GM04504 (cell line): ENCODE measurements at regions not wholly inside any gene's neighbourhood (a gene's known extent, or its start where the extent isn't known, plus 50 kb on each side); places are given as distances from the start of the nearest gene placed in this dataset.

Source experiments
- DNase-seq: peaks from one replicate; pipeline ENCODE4 v3.0.0-alpha.2; 2012; ENCODE audit warnings: low read depth

- DNase-seq: no peak
Measured at GRCh38 chr22:47858773-47859306, 1096.4 kb downstream of the TBC1D22A start.

- no peak for DNase-seq
Measured at GRCh38 chr22:47854680-47855079, 1092.2 kb downstream of the TBC1D22A start.

DNA sequence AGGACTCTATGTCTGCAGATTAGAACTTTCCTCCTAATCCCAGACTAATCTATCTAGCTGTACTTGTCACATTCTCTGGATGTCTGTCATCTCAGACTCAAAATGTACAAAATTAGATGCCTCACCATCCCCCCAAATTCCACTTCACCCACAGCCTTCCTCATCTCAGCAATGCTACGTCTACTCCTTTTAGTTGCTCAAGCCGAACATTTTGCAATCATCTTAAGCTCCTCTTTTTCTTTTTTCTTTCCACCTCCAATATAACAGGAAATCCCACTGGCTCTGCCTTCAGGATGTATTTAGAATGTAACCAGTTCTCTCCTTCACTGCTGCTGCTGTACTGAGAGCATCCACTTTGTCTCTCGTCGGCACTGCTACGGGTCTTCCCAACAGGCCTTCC lies 1091.8 kb downstream of the TBC1D22A start:
- no peak for DNase-seq

GRCh38 chr22:47853750-47854149 lies 1091.3 kb downstream of the TBC1D22A start:
- no peak for DNase-seq

- DNase-seq: no peak
Measured at GRCh38 chr22:47851586-47851985, 1089.1 kb downstream of the TBC1D22A start.

DNA sequence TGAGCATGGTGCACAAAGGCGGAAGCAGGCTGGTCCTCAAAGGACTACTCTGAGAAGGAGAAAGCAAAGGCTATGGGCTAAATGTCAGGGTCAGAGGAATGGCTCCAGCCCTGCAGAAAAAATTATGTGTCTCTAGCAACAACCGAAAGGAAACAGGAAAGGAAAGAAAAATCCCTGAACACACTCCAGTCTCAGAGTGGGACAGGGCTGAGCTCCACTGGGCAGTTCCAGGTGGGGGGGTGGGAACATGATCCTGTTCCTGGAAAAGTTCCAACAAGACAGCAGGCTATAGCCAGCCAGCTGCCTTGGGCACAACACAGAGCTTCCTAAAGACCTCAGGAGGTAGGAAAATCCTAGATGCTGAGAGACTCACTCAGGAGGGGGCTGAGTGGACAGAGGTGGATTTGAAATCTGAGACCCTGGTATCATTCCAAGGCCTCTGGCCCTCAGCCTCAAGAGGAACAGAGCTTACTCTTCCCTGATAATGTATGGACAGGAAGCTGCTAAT lies 1088.2 kb downstream of the TBC1D22A start:
- DNase-seq: no peak

- DNase-seq: no peak
Measured at GRCh38 chr22:47849576-47849975, 1087.1 kb downstream of the TBC1D22A start.

- no peak for DNase-seq
Measured at GRCh38 chr22:47848184-47848920, 1085.9 kb downstream of the TBC1D22A start.

DNA sequence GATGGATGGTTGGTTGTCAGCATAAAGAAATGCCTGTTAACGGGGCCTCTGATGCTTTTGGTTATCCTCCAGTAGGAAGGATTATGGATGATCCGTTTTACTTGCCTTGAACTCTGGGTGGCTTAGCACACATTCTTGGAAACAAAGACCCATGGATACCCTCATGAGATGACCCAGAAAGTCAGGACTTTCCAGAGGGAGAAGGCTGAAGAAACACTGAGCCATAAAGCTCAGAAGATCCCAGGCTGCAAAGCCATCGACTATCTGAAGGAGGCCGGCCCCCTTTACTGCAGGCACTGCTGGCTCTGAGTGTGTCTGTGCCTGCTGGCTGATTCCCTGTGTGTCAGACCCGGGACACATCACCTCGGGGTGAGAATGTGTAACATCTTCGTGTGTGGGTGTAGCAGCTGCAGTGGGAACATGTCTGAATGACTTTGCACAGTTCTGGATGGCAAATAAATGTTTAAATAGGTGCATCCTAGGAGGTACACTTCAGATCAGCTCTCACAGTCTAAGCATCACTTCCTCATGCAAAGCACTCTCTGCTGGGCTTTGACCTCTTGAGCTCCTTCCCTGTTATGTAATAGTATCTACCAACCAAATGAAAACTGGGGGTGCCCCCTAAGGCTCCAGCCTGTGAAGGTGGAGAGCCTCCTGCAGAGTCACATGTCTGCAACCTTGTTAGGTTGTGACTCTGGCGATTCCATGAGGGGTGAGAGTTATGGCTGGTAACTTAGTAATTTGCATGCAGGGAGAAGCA lies 1084.9 kb downstream of the TBC1D22A start:
- DNase-seq: no peak

- DNase-seq: no peak
Measured at GRCh38 chr22:47846206-47846605, 1083.8 kb downstream of the TBC1D22A start.

GRCh38 chr22:47842119-47842518 lies 1079.7 kb downstream of the TBC1D22A start:
- no peak for DNase-seq

DNA sequence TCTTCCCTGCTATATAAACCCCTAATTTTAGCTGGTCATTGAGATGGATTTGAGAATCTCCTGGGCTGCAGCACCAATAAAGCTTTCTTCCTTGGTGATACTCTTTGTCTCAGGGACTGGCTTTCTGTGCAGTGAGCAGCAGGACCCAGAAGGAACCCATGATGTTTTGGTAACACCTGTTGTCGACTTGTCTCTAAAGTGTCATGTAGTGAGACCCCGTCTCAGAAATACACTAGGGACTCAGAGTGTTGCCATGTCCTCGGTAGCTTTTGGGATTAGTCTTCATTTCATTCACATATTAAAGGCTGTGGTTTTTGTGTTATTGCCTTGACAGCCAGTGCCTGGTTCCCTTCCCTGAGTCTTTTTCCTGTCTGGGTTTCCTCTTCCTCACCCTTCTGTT lies 1078.7 kb downstream of the TBC1D22A start:
- DNase-seq: no peak

GRCh38 chr22:47839595-47840227 lies 1077.3 kb downstream of the TBC1D22A start:
- DNase-seq: no peak

- no peak for DNase-seq
Measured at GRCh38 chr22:47837703-47838102, 1075.3 kb downstream of the TBC1D22A start.

GRCh38 chr22:47836957-47837356 lies 1074.5 kb downstream of the TBC1D22A start:
- no peak for DNase-seq

GRCh38 chr22:47835726-47836125 lies 1073.3 kb downstream of the TBC1D22A start:
- DNase-seq: peak; percentile 39

DNA sequence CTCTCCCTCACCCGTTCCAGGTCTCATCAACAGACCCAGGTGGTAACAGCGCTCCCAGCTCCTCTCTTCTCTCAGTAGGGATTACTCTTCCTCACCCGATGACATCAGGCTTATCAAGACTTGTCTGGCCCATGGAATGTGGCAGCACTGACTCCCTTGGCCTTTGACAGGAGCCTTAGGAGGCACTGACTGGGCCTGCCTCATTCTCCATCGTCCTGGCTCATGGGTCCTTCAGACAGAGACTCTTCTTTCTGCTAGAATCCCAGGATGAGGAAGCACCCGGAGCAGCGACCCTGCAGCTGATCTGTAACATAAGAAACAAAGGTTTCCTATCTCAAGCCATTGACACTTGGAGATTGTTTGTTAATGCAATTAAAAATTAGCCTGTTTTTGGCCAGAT lies 1063.6 kb downstream of the TBC1D22A start:
- DNase-seq: no peak

DNA sequence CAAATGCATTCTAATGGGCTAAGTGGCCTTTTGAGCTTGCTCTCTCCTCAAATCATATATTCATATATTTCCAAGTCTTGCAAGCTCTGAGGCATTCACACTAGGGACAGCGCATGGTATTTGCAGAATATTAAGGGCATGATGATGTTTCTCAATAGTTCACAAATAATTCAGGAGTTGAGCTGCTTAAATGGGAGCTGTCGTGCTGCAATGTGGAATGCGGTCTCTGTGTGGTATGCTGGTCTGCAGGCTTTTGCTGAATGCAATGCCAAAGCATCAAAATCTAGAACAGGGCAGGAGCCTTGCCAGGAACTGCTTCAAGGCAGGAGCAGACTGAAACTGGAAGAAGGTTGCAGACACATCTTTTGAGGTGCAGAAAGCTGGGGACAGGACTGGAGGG lies 1060.0 kb downstream of the TBC1D22A start:
- DNase-seq: no peak

DNA sequence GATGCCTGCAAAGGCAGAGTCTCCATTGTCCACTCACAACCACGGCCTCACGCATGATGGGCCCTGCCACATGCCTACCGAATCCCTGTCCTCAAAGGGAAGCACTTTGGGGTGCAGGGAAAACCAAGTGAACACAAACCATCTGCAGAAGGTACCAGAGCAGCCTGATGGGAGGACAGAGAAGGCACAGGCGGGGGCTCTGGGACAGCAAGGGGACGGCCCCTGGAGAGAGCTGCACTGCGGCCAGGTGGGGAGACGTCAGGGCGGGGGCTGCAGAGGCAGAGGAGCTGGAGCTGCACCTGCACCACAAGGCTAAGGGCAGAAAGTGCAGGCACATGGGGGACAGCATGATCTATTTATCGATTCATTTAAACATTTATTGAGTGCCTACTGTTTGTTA lies 1056.0 kb downstream of the TBC1D22A start:
- no peak for DNase-seq

DNA sequence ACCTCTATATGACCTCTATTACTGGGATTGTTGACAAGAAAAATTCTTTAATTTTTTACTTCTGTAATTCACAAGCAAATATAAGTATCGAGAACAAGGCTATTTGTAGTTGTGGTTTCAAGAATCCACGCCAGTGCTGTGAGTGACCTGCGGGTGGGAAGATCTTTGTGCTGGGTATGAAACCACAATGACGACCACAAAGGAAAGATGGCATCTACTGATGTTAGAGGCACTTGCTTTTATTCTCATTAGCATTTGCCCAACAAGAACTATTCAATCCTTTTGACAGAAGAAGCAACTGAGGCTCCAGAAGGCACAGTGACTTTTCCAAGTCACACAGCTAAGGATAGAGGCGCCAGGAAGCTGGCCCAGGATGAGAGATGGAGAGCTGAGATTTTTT lies 1054.9 kb downstream of the TBC1D22A start:
- DNase-seq: no peak

DNA sequence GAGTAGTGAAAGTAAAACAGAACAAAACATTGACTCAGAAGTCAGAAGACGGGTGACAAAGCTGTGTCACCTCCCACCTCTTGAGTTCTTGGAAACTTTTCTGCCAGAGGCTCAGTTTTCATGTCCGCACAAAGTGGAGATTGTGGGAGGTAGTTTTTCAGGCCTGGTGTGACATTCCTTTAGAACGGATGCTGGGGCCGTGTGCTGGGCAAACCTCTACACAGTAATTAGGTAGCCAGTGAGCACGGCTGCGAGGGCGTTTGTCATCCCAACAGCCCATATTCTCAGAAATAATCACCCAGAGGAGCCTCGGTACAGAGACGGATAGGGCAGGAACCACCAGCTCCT lies 1054.4 kb downstream of the TBC1D22A start:
- DNase-seq: no peak

GRCh38 chr22:47816121-47816862 lies 1053.8 kb downstream of the TBC1D22A start:
- DNase-seq: no peak
